Naive thymus-derived CD8-positive, alpha-beta T cell (primary cell): ENCODE measurements at regions not wholly inside any gene's neighbourhood (a gene's known extent, or its start where the extent isn't known, plus 50 kb on each side); places are given as distances from the start of the nearest gene placed in this dataset.

Experiments used
- ATAC-seq, 2 donors: fragments of 150-1000 bp; cut with Tn5 transposase in 1 of 2; sonication (Bioruptor Pico), chemical (Tn5 transposase) in 1 of 2; 1 replicate in 1 of 2; 2 replicates in 1 of 2; pipeline ENCODE4 v1.10.0; 2021; ENCODE audit warnings: mild to moderate bottlenecking in 2 of 2, moderate library complexity in 2 of 2
- POLR2A ChIA-PET: fragments of 350-600 bp; sonication (Branson Sonifier 250); formaldehyde crosslinking; loops from one replicate; lab custom pipeline; 2021; ENCODE audit warnings: antibody characterized with exemption; lab: Charles Lee
- DNase-seq, 10 donors: peaks; one replicate each; pipeline versions ENCODE4 v3.0.0 to v3.0.0-alpha.2; 2020 to 2022
- H3K27ac Mint-ChIP-seq, 10 donors: one replicate each; pipeline ENCODE4 v1.8.0; 2020 to 2022; ENCODE audit warnings: mild to moderate bottlenecking in 10 of 10, mixed read lengths in 10 of 10, moderate library complexity in 4 of 10, inconsistent platforms in 1 of 10
- H3K27me3 Mint-ChIP-seq, 5 donors: one replicate each; pipeline ENCODE4 v1.8.0; 2021 to 2022; ENCODE audit warnings: mixed read lengths in 5 of 5
- H3K36me3 Mint-ChIP-seq, 3 donors: one replicate each; pipeline ENCODE4 v1.8.0; 2020 to 2022; ENCODE audit warnings: mixed read lengths in 3 of 3, mild to moderate bottlenecking in 2 of 3, inconsistent platforms in 1 of 3
- H3K4me1 Mint-ChIP-seq, 4 donors: one replicate each; pipeline ENCODE4 v1.8.0; 2021 to 2022; ENCODE audit warnings: mixed read lengths in 4 of 4
- H3K4me3 Mint-ChIP-seq, 10 donors: one replicate each; pipeline ENCODE4 v1.8.0; 2020 to 2022; ENCODE audit warnings: mild to moderate bottlenecking in 10 of 10, mixed read lengths in 10 of 10, moderate library complexity in 6 of 10, inconsistent platforms in 1 of 10
- H3K9me3 Mint-ChIP-seq, 9 donors: one replicate each; pipeline ENCODE4 v1.8.0; 2020 to 2022; ENCODE audit warnings: mixed read lengths in 9 of 9, mild to moderate bottlenecking in 3 of 9, inconsistent platforms in 1 of 9, moderate library complexity in 1 of 9

- Mint-ChIP-seq H3K36me3 (no peaks in the 10 kb centered on the region), H3K27me3 (peaks cover 3 to 14% (median 5%) of the 10 kb centered on the region in 5 donors), H3K4me3 (no peak overlapping the region), H3K27ac (no peak overlapping the region), H3K9me3 (no peaks in the 10 kb centered on the region), H3K4me1 (no peaks in the 10 kb centered on the region)
- ATAC-seq (no peak), DNase-seq (no peak)
- POLR2A ChIA-PET, result no interaction called here
Measured at GRCh38 chr9:79193501-79194223, 378.1 kb upstream of the TLE4 start.

DNA sequence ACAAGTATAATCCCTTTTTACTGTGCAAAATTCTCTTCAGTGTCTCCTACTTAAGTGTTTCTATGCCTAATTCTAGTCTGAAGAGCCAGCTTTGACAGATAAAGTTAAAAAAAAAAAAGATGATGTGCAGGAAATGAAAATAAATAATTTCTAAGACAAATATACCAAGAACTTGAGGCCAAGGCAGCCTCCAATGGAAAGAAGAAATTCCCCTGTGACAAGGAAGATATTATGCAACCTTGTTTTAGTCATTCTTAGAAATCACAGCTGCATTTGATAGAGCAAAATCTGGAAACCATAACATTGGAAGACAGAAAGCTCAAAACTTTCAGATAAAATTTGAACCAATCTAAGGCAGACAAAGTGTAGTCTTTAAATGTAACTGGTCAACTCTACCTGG lies 375.9 kb upstream of the TLE4 start:
- H3K4me3 Mint-ChIP-seq, result no peak overlapping the region
- DNase-seq (no peak), ATAC-seq (no peak)
- POLR2A ChIA-PET, result no interaction called here
- H3K4me1 Mint-ChIP-seq, result no peaks in the 10 kb centered on the region
- H3K9me3 Mint-ChIP-seq, result no peaks in the 10 kb centered on the region
- no peak overlapping the region for H3K27ac Mint-ChIP-seq
- peaks cover 3 to 32% (median 8%) of the 10 kb centered on the region in 5 donors for H3K27me3 Mint-ChIP-seq
- H3K36me3 Mint-ChIP-seq, result no peaks in the 10 kb centered on the region

DNA sequence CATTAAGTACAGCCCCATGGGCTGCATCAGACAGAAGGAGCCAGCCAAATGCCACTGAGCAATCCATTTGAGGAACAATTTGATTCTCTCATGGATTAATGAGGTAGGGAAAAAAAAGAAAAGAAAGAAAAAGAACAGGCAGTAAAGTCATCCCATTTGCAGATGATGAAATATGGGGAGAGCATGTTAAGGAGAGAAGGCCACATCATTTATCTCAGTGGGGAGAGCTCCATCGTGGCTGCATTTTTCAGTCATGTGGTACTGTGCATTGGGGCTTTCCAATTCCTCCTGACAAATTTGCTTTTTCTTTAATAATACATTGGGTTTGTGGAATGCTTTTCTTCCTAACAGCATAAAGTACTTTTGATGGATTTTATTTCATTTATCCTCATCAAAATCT lies 375.2 kb upstream of the TLE4 start:
- Mint-ChIP-seq H3K4me3 (no peak overlapping the region), H3K4me1 (no peaks in the 10 kb centered on the region), H3K36me3 (no peaks in the 10 kb centered on the region), H3K9me3 (no peaks in the 10 kb centered on the region), H3K27ac (no peak overlapping the region), H3K27me3 (peaks cover 3 to 32% (median 8%) of the 10 kb centered on the region in 5 donors)
- DNase-seq, result no peak
- POLR2A ChIA-PET, result no interaction called here
- no peak for ATAC-seq

GRCh38 chr9:79200336-79200735 lies 371.4 kb upstream of the TLE4 start:
- H3K4me3 Mint-ChIP-seq, result no peak overlapping the region
- no peak overlapping the region for H3K27ac Mint-ChIP-seq
- no peaks in the 10 kb centered on the region for H3K9me3 Mint-ChIP-seq
- ATAC-seq, result no peak
- H3K4me1 Mint-ChIP-seq, result no peaks in the 10 kb centered on the region
- POLR2A ChIA-PET, result no interaction called here
- no peak for DNase-seq
- no peaks in the 10 kb centered on the region for H3K36me3 Mint-ChIP-seq
- peaks cover 3 to 32% (median 7%) of the 10 kb centered on the region in 5 donors for H3K27me3 Mint-ChIP-seq

- Mint-ChIP-seq H3K9me3 (no peaks in the 10 kb centered on the region), H3K4me1 (no peaks in the 10 kb centered on the region), H3K4me3 (no peak overlapping the region), H3K27ac (no peak overlapping the region), H3K27me3 (peaks cover 2 to 32% (median 6%) of the 10 kb centered on the region in 5 donors), H3K36me3 (no peaks in the 10 kb centered on the region)
- POLR2A ChIA-PET, result no interaction called here
- ATAC-seq (no peak), DNase-seq (no peak)
Measured at GRCh38 chr9:79201636-79202035, 370.1 kb upstream of the TLE4 start.

DNA sequence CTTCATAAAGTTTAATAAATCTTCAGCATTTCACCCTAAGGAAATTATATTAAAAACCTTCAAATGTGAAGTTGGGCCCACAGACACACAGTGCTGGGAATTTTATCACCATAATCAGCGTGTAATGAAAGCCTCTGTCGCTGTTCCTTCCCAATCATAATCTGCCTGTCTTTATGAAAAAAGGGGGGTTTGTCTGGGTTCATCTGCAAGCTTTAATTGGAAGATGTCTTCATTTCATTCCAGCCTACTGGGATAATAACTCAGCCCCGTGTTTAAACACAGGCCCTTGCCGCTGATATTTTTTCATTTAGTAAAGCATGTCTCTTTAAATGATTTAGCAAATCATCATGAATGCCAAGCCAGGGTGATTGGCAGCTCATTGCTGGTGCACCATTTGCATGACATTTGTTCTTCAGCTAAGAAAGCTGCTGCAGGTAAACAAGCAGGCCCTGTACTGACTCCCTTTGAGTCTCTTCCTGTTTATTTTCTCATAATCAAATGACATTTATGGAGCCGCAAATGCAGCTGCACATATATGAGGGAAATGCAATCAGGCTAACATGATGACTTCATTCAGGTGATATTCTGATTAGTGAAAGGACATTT lies 362.9 kb upstream of the TLE4 start:
- no peaks in the 10 kb centered on the region for H3K4me1 Mint-ChIP-seq
- no peaks in the 10 kb centered on the region for H3K9me3 Mint-ChIP-seq
- no peak overlapping the region for H3K27ac Mint-ChIP-seq
- DNase-seq (no peak), ATAC-seq (no peak)
- H3K36me3 Mint-ChIP-seq, result no peaks in the 10 kb centered on the region
- H3K27me3 Mint-ChIP-seq, result peaks cover 0 to 3% (median 0%) of the 10 kb centered on the region in 5 donors
- POLR2A ChIA-PET, result no interaction called here
- no peak overlapping the region for H3K4me3 Mint-ChIP-seq

GRCh38 chr9:79210541-79211243 lies 361.1 kb upstream of the TLE4 start:
- POLR2A ChIA-PET, result no interaction called here
- Mint-ChIP-seq H3K9me3 (no peaks in the 10 kb centered on the region), H3K4me1 (no peaks in the 10 kb centered on the region), H3K36me3 (no peaks in the 10 kb centered on the region), H3K27me3 (peaks cover 0 to 3% (median 0%) of the 10 kb centered on the region in 5 donors), H3K4me3 (no peak overlapping the region), H3K27ac (no peak overlapping the region)
- DNase-seq (no peak), ATAC-seq (no peak)

GRCh38 chr9:79213417-79214125 lies 358.2 kb upstream of the TLE4 start:
- no peak overlapping the region for H3K4me3 Mint-ChIP-seq
- ATAC-seq (no peak), DNase-seq (no peak)
- peaks cover 0 to 3% (median 0%) of the 10 kb centered on the region in 5 donors for H3K27me3 Mint-ChIP-seq
- POLR2A ChIA-PET, result no interaction called here
- no peaks in the 10 kb centered on the region for H3K4me1 Mint-ChIP-seq
- H3K9me3 Mint-ChIP-seq, result no peaks in the 10 kb centered on the region
- no peaks in the 10 kb centered on the region for H3K36me3 Mint-ChIP-seq
- H3K27ac Mint-ChIP-seq, result no peak overlapping the region

DNA sequence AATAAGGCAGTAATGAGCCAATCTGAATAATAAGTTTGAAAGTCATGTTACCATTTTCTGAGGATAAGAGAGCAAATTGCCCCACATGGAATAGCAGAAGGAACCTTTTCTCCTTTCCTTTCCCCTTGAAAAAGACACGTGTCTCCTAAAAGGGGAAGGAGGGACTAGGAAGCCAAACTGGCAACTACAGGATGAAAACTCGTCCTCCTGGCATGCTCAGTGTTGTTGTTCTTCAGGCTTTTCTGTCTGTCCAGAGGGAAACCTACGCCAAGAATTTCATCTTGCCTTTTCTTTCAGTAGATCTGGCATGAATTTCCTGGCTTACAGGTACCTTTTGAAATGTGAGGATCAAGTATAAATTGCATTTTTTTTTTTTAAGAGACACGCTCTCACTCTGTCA lies 355.9 kb upstream of the TLE4 start:
- no peak for DNase-seq
- H3K27me3 Mint-ChIP-seq, result peaks cover 0 to 3% (median 0%) of the 10 kb centered on the region in 5 donors
- H3K4me1 Mint-ChIP-seq, result no peaks in the 10 kb centered on the region
- H3K27ac Mint-ChIP-seq, result no peak overlapping the region
- H3K36me3 Mint-ChIP-seq, result no peaks in the 10 kb centered on the region
- H3K4me3 Mint-ChIP-seq, result no peak overlapping the region
- H3K9me3 Mint-ChIP-seq, result peaks cover 0 to 2% (median 0%) of the 10 kb centered on the region in 9 donors
- POLR2A ChIA-PET, result interaction anchor here (0.6 kb wide), 1 partner anchor 1391 kb away, joined by 3 read pairs; no protein-coding TSS in a partner anchor
- no peak for ATAC-seq

GRCh38 chr9:79220251-79220650 lies 351.5 kb upstream of the TLE4 start:
- no peak overlapping the region for H3K4me3 Mint-ChIP-seq
- no peak overlapping the region for H3K27ac Mint-ChIP-seq
- H3K9me3 Mint-ChIP-seq, result peaks cover 0 to 7% (median 0%) of the 10 kb centered on the region in 9 donors
- DNase-seq (no peak), ATAC-seq (no peak)
- no peaks in the 10 kb centered on the region for H3K36me3 Mint-ChIP-seq
- H3K4me1 Mint-ChIP-seq, result no peaks in the 10 kb centered on the region
- POLR2A ChIA-PET, result no interaction called here
- peaks cover 0 to 4% (median 0%) of the 10 kb centered on the region in 5 donors for H3K27me3 Mint-ChIP-seq

DNA sequence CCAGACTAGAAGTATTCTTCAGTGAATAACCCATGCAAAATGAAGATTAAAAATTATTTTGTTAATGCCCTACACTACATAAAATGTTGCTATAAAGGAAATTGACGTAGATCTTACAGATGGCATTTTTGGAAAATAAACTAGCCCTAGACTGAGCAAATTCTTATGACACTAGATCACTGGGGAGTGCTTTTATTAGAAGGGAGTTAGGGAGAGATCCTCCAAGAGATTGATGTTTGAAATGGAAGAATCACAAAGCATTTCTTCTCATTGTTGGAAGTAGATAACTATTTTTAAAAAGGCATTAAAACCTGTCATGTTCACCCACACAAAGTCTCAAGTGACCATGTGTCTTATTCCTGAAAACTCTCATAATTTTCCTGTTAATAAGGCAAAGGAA lies 351.1 kb upstream of the TLE4 start:
- Mint-ChIP-seq H3K9me3 (peaks cover 0 to 7% (median 0%) of the 10 kb centered on the region in 9 donors), H3K27me3 (peaks cover 0 to 4% (median 0%) of the 10 kb centered on the region in 5 donors), H3K4me3 (no peak overlapping the region), H3K27ac (no peak overlapping the region), H3K4me1 (no peaks in the 10 kb centered on the region), H3K36me3 (no peaks in the 10 kb centered on the region)
- DNase-seq (no peak), ATAC-seq (no peak)
- POLR2A ChIA-PET, result no interaction called here

DNA sequence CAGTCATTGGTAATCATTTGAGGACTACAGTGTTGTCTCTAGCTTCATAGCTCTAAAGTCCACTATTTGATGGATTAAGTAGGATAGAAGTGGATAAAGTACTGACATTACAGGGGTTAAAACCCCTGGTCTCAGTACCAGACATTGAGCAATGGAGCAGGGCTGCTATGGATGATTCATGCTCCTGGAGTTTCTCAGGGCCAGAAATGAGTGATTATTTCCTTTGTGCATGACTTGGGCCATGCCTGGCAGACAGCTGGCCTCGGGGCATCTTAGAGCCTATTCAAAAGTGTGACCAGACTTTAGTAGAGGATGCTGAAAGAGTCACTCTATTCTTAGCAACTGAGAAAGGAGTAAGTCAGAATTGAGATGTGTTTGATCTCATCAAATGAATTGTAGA lies 350.7 kb upstream of the TLE4 start:
- H3K27ac Mint-ChIP-seq, result no peak overlapping the region
- ATAC-seq (no peak), DNase-seq (no peak)
- H3K4me3 Mint-ChIP-seq, result no peak overlapping the region
- H3K4me1 Mint-ChIP-seq, result no peaks in the 10 kb centered on the region
- no peaks in the 10 kb centered on the region for H3K36me3 Mint-ChIP-seq
- POLR2A ChIA-PET, result no interaction called here
- H3K9me3 Mint-ChIP-seq, result peaks cover 0 to 7% (median 0%) of the 10 kb centered on the region in 9 donors
- H3K27me3 Mint-ChIP-seq, result peaks cover 0 to 2% (median 0%) of the 10 kb centered on the region in 5 donors

DNA sequence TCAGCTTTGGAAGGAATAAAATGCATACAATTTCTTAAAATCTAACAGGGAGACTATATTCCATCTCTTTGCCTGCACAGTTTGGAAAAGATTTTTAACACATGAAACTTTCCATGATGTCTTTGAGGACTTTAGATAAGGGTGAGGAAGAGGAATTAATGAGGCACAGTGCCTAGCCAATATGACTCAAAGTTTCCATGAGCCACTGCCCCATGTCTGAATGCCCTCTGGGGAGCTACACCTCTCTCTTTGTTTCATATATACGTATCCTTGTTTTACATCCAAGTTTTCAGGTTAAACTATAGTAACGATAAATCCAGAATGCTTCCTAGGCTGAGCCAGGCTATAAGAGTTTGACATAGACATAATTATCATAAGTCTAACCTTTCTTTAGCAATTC lies 349.3 kb upstream of the TLE4 start:
- no peaks in the 10 kb centered on the region for H3K4me1 Mint-ChIP-seq
- H3K9me3 Mint-ChIP-seq, result peaks cover 0 to 7% (median 2%) of the 10 kb centered on the region in 9 donors
- ATAC-seq (no peak), DNase-seq (no peak)
- H3K27ac Mint-ChIP-seq, result no peak overlapping the region
- H3K4me3 Mint-ChIP-seq, result no peak overlapping the region
- POLR2A ChIA-PET, result no interaction called here
- no peaks in the 10 kb centered on the region for H3K36me3 Mint-ChIP-seq
- peaks cover 0 to 6% (median 6%) of the 10 kb centered on the region in 5 donors for H3K27me3 Mint-ChIP-seq
